ENCODE measurements at regions not wholly inside any gene's neighbourhood (a gene's known extent, or its start where the extent isn't known, plus 50 kb on each side); places are given as distances from the start of the nearest gene placed in this dataset.

DNA sequence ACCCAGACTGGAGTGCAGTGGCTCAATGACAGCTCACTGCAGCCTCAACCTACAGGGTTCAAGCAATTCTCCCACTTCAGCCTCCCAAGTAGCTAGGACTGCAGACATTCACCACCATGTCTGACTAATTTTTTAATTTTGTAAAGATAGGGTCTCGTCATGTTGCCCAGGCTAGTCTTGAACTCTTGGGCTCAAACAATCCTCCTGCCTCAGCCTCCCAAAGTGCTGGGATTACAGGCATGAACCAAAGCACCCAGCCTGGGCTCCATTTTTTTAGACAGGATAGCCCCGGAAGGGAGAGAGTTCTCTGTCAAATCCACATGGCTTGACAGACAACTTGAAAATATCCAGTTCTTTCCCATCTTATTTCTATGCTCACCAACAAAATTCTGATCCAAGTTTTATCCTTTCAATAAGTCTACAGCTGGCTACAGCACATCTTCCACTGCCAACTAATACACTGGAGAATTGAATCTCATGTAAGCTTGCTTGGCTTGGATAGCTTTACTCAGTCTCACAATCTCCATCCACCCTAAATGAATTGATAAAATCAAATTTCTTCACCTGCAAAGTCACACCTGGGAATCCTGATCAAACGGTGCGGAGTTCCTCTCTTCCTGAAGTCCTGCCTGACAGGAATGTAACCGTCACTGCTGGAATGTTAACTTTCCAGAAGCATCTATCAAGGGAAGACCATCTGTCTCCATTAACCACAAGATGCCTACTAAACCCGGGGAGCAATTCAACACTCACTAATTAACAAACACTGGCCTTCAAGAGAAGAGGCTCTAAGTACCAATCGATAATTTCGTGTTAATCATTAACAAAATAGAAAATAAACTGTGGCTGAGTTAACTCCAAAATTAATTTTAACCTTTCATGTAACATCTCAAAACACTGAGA, 239.7 kb upstream of the MKLN1 start:
- DNase-seq (ENCODE audit: low spot score) (no peak), ATAC-seq (ENCODE audit: low FRiP score) (peak; percentile 16)
- TF ChIP-seq, protein P1, sequence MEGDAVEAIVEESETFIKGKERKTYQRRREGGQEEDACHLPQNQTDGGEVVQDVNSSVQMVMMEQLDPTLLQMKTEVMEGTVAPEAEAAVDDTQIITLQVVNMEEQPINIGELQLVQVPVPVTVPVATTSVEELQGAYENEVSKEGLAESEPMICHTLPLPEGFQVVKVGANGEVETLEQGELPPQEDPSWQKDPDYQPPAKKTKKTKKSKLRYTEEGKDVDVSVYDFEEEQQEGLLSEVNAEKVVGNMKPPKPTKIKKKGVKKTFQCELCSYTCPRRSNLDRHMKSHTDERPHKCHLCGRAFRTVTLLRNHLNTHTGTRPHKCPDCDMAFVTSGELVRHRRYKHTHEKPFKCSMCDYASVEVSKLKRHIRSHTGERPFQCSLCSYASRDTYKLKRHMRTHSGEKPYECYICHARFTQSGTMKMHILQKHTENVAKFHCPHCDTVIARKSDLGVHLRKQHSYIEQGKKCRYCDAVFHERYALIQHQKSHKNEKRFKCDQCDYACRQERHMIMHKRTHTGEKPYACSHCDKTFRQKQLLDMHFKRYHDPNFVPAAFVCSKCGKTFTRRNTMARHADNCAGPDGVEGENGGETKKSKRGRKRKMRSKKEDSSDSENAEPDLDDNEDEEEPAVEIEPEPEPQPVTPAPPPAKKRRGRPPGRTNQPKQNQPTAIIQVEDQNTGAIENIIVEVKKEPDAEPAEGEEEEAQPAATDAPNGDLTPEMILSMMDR (IDR thresholded peaks at IDR 0.05) = no peak

DNA sequence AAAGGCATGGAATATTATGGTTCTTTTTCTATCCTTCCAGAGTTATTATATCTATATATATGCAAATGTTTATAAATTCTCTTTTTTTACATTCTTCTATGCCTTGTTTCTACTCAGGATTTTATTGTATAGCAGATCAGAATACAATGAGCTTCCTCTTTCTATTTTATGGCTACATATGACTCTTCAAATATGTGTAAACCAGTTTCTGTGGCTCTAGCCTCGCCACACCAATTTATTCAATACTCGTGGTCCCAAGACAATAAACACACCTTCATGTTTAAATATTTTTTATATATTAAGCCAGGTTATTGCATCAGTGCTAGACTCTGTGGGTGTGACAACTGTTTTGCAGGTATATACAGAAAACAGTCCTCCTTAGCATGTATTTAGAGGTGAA, 237.5 kb upstream of the MKLN1 start:
- no peak for ATAC-seq (ENCODE audit: low FRiP score)
- no peak for DNase-seq (ENCODE audit: low spot score)
- TF ChIP-seq, protein P1 (IDR thresholded peaks at IDR 0.05) = no peak

DNA sequence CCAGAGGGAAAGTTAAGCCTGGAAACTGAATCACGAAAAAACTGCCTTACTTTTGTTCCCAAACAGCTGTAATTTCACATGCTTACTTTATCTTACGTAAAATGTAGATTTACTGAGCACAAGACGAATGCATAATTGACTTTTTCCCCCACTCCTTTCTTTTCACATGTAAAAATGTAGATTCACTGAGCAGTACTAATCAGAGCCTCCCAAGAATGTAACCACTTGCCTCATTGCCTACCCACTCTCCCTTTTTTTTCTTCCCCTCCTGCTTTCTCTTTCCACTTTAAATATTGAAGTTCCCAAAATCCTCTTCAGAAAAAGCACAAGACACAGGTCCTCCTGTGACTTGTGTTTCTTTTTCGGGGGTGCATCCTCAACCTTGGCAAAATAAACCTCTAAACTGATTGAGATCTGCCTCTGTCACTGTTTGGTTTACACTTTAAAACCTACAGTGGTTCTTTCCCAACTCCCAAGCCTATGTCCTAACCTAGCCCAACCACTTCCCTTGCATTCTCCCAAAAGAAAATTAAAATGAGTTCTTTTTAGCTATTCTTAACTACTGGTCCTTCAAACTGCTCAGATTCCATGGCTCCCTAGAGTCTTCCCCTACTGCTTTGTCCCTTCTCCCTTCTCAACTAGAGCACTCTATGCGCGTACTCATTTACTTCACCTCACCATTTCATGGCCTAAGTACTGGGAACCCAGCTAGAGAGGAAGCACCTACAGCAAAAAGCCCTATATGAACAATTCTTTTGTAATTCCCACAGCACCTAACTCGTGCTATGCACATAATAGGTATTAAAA, 236.6 kb upstream of the MKLN1 start:
- TF ChIP-seq, protein P1 (IDR thresholded peaks at IDR 0.05) = no peak
- DNase-seq (ENCODE audit: low spot score) (no peak), ATAC-seq (ENCODE audit: low FRiP score) (no peak)

DNA sequence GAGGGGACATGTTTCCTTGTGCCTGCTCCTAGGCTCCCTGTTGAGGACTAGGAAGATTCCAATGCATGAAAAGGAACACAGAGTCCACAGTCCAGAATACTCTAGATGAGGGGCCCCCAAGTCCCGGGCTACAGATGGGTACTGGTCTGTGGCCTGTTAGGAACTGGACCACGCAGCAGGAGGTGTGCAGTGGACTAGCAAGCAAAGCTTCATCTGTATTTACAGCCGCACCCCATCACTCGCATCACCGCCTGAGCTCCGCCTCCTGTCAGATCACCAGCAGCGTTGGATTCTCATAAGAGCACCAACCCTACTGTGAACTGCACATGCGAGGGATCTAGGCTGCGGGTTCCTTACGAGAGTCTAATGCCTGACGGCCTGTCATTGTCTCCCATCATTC, 233.0 kb upstream of the MKLN1 start:
- TF ChIP-seq, protein P1 (IDR thresholded peaks at IDR 0.05) = no peak
- DNase-seq (ENCODE audit: low spot score) = no peak
- no peak for ATAC-seq (ENCODE audit: low FRiP score)

DNA sequence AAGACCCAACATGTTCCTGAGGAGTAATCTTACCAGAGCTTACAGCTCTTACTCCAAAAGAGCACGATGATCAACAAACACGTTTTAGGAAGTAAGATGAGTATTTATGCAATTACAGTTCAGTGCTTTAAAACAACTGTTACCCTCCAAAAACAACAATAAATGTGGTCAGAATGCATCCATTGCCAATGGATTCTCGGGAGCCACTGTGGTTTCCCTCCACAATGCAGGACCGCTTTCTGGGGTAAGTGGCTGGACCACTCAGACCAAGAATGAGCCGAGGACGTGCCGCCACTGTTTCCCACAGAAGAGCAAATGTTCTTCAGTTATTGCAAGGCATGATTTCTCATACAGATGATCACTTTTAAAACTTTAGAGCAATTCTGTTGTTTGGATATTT, 232.3 kb upstream of the MKLN1 start:
- TF ChIP-seq, protein P1 (IDR thresholded peaks at IDR 0.05) = no peak
- no peak for ATAC-seq (ENCODE audit: low FRiP score)
- no peak for DNase-seq (ENCODE audit: low spot score)

DNA sequence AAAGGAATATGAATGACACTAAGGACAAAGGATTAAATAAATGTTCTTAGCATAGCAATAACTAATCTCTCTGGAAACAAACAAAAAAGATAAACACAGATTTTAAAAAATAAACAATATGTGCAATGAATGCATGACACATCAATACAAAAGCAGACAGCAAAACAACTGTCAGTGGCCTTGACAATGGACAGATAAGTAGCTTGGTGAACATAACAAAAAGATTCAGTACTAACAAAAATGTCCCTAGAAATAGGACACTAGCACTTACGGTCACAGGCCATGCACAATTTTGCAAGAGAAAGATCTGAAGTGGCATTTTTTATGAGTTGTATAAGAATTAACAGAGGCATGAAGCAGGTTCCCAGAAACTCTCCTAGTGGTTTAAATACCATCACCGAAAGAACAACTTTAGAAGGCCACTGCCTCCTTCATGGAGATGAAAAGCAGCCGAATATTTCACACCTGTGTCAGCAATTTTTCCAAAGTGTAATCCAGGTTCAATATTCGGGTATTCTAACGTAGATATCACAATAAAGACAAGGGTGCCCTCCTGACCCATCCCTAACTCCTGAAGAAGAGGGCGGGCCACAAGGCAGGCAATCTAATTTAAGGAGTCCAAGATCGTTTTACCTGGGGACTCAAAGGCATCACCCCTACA, 231.3 kb upstream of the MKLN1 start:
- TF ChIP-seq, protein P1 (IDR thresholded peaks at IDR 0.05) = no peak
- no peak for DNase-seq (ENCODE audit: low spot score)
- ATAC-seq (ENCODE audit: low FRiP score) = no peak

Measured in omental fat pad (tissue), 3 donors.